ENCODE measurements at regions not wholly inside any gene's neighbourhood (a gene's known extent, or its start where the extent isn't known, plus 50 kb on each side); places are given as distances from the start of the nearest gene placed in this dataset.

DNA sequence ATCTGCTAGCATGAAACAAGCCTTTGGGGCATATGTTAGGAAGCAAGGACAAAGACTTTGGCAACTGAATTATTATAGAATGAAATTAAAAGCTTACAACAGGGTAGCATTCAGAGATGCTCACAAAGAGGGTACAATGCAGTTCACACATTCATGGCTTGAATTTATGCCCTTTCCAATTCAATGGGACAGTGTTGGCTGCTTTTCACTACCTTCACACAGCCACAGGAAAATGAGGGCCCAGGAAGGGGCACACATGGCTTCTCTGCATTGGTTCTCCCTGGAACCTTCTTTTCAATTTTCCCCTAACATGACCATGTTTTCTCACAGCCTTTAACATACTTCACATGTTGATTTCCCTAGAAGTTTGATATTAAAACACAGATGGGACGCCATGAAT lies 978.1 kb downstream of the TMEM182 start:
- TF ChIP-seq EGR1 (IDR thresholded peaks at IDR 0.05) (no peak), EP300 (IDR thresholded peaks at IDR 0.05; ENCODE audit: borderline replicate concordance) (no peak), FOXM1 (IDR thresholded peaks at IDR 0.05; ENCODE audit: borderline replicate concordance, low read depth) (no peak)
- TF ChIP-seq, protein P1, sequence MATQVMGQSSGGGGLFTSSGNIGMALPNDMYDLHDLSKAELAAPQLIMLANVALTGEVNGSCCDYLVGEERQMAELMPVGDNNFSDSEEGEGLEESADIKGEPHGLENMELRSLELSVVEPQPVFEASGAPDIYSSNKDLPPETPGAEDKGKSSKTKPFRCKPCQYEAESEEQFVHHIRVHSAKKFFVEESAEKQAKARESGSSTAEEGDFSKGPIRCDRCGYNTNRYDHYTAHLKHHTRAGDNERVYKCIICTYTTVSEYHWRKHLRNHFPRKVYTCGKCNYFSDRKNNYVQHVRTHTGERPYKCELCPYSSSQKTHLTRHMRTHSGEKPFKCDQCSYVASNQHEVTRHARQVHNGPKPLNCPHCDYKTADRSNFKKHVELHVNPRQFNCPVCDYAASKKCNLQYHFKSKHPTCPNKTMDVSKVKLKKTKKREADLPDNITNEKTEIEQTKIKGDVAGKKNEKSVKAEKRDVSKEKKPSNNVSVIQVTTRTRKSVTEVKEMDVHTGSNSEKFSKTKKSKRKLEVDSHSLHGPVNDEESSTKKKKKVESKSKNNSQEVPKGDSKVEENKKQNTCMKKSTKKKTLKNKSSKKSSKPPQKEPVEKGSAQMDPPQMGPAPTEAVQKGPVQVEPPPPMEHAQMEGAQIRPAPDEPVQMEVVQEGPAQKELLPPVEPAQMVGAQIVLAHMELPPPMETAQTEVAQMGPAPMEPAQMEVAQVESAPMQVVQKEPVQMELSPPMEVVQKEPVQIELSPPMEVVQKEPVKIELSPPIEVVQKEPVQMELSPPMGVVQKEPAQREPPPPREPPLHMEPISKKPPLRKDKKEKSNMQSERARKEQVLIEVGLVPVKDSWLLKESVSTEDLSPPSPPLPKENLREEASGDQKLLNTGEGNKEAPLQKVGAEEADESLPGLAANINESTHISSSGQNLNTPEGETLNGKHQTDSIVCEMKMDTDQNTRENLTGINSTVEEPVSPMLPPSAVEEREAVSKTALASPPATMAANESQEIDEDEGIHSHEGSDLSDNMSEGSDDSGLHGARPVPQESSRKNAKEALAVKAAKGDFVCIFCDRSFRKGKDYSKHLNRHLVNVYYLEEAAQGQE (IDR thresholded peaks at IDR 0.05; ENCODE audit: low read depth), result no peak

DNA sequence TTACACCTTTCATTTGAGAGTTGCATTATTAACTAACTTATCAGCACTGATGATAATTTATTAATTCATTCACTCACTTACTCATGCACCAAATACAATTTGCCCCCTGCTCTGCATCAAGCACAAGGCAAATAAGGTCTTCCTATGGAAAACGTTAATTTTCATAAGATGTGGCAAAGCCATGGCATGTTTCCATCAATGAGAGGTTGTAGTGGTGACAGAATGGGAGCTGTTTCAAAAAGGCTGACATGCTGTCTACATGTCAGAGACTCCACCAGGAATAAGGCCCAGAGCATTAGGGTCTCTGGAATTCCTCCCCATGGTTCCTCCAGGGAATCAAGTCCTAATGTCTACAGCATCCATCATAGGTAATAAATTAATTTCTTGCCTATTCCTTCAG lies 978.8 kb downstream of the TMEM182 start:
- TF ChIP-seq NFIC (IDR thresholded peaks at IDR 0.05), result no peak
- TF ChIP-seq TAF1 (IDR thresholded peaks at IDR 0.05; ENCODE audit: low read depth), result no peak
- no peak for TF ChIP-seq EGR1 (IDR thresholded peaks at IDR 0.05)
- TF ChIP-seq FOXM1 (IDR thresholded peaks at IDR 0.05; ENCODE audit: borderline replicate concordance, low read depth), result no peak
- TF ChIP-seq, protein P2, sequence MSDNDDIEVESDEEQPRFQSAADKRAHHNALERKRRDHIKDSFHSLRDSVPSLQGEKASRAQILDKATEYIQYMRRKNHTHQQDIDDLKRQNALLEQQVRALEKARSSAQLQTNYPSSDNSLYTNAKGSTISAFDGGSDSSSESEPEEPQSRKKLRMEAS (IDR thresholded peaks at IDR 0.05), result no peak
- no peak for TF ChIP-seq YY1 (IDR thresholded peaks at IDR 0.05; ENCODE audit: low read depth)
- no peak for TF ChIP-seq CEBPB (IDR thresholded peaks at IDR 0.05)
- TF ChIP-seq TCF12 (IDR thresholded peaks at IDR 0.05; ENCODE audit: low read depth), result no peak
- TF ChIP-seq TEAD4 (IDR thresholded peaks at IDR 0.05), result no peak
- no peak for TF ChIP-seq CREB1 (IDR thresholded peaks at IDR 0.05; ENCODE audit: low read depth)
- TF ChIP-seq, protein P3, sequence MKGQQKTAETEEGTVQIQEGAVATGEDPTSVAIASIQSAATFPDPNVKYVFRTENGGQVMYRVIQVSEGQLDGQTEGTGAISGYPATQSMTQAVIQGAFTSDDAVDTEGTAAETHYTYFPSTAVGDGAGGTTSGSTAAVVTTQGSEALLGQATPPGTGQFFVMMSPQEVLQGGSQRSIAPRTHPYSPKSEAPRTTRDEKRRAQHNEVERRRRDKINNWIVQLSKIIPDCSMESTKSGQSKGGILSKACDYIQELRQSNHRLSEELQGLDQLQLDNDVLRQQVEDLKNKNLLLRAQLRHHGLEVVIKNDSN (IDR thresholded peaks at IDR 0.05), result no peak
- TF ChIP-seq, protein P1 (IDR thresholded peaks at IDR 0.05; ENCODE audit: low read depth), result no peak
- no peak for TF ChIP-seq EP300 (IDR thresholded peaks at IDR 0.05; ENCODE audit: borderline replicate concordance)
- TF ChIP-seq RAD21 (IDR thresholded peaks at IDR 0.05; ENCODE audit: low read depth), result no peak
- TF ChIP-seq ZBTB7A (IDR thresholded peaks at IDR 0.05; ENCODE audit: low read depth), result no peak

DNA sequence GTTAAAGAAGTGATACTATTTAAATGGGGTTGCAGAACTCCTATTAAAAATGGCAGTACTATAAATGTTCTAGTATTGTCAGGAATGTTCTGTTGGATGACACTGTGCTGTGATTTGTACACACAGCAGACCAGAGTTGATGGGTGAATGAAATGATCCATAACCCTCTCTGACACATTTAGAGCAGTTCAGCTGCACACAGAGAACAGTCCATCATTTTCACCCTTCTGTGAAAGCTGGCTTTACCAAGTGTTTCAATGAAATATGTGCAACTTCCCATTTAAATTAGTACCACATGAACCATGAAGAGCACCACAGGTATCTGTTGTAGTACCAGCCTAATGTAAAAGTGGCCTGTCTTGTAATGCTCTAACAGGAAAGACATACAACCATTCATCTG lies 981.4 kb downstream of the TMEM182 start:
- TF ChIP-seq EP300 (IDR thresholded peaks at IDR 0.05; ENCODE audit: borderline replicate concordance), result no peak
- no peak for TF ChIP-seq FOXM1 (IDR thresholded peaks at IDR 0.05; ENCODE audit: borderline replicate concordance, low read depth)
- no peak for TF ChIP-seq CREB1 (IDR thresholded peaks at IDR 0.05; ENCODE audit: low read depth)
- no peak for TF ChIP-seq RAD21 (IDR thresholded peaks at IDR 0.05; ENCODE audit: low read depth)
- TF ChIP-seq ZBTB7A (IDR thresholded peaks at IDR 0.05; ENCODE audit: low read depth), result no peak
- TF ChIP-seq EGR1 (IDR thresholded peaks at IDR 0.05), result no peak
- TF ChIP-seq, protein P3 (IDR thresholded peaks at IDR 0.05), result no peak
- no peak for TF ChIP-seq CEBPB (IDR thresholded peaks at IDR 0.05)
- TF ChIP-seq NFIC (IDR thresholded peaks at IDR 0.05), result no peak
- no peak for TF ChIP-seq TCF12 (IDR thresholded peaks at IDR 0.05; ENCODE audit: low read depth)
- TF ChIP-seq, protein P1 (IDR thresholded peaks at IDR 0.05; ENCODE audit: low read depth), result no peak
- no peak for TF ChIP-seq TEAD4 (IDR thresholded peaks at IDR 0.05)
- no peak for TF ChIP-seq TAF1 (IDR thresholded peaks at IDR 0.05; ENCODE audit: low read depth)
- TF ChIP-seq, protein P2 (IDR thresholded peaks at IDR 0.05), result no peak
- no peak for TF ChIP-seq YY1 (IDR thresholded peaks at IDR 0.05; ENCODE audit: low read depth)

DNA sequence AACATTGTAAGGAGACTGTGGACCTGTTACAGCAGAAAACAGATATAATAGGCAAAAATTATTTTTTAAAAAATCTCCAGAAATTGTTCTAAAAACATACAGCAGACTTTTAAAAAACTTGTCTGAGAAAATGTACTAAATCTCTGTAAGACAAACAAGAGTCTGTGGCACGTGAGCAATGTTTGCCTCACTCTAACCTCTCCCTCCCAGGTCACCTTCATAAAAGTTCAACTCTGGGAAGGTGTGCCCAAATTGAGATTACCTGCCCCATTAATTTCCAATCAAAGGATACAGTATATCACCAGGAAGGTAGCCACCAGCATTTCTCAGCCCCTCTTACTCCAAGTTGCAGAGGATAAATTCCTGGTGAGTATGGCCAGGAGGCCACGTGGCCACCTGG lies 992.7 kb downstream of the TMEM182 start:
- TF ChIP-seq CEBPB (IDR thresholded peaks at IDR 0.05) (no peak), YY1 (IDR thresholded peaks at IDR 0.05; ENCODE audit: low read depth) (no peak), ZBTB7A (IDR thresholded peaks at IDR 0.05; ENCODE audit: low read depth) (no peak), EP300 (IDR thresholded peaks at IDR 0.05; ENCODE audit: borderline replicate concordance) (no peak), EGR1 (IDR thresholded peaks at IDR 0.05) (no peak), TAF1 (IDR thresholded peaks at IDR 0.05; ENCODE audit: low read depth) (no peak), NFIC (IDR thresholded peaks at IDR 0.05) (no peak), CREB1 (IDR thresholded peaks at IDR 0.05; ENCODE audit: low read depth) (no peak), RAD21 (IDR thresholded peaks at IDR 0.05; ENCODE audit: low read depth) (no peak), TEAD4 (IDR thresholded peaks at IDR 0.05) (no peak), FOXM1 (IDR thresholded peaks at IDR 0.05; ENCODE audit: borderline replicate concordance, low read depth) (no peak), TCF12 (IDR thresholded peaks at IDR 0.05; ENCODE audit: low read depth) (no peak)
- TF ChIP-seq, protein P2 (IDR thresholded peaks at IDR 0.05), result no peak
- TF ChIP-seq, protein P3 (IDR thresholded peaks at IDR 0.05), result no peak
